ENCODE measurements at regions not wholly inside any gene's neighbourhood (a gene's known extent, or its start where the extent isn't known, plus 50 kb on each side); places are given as distances from the start of the nearest gene placed in this dataset.
"Not testable (repeated sequence)": the region's sequence is repeated elsewhere in the genome, so short reads cannot be mapped to it uniquely, and the experiment has no call there.

- DNase-seq: no peak
- intact Hi-C loops (cut with DNase I): no loop called here
- no peak for ATAC-seq
Measured at GRCh38 chr4:57981123-57981522, 870.9 kb upstream of the IGFBP7 start.

- intact Hi-C loops (cut with DNase I): no loop called here
- ATAC-seq: no peak
- no peak for DNase-seq
Measured at GRCh38 chr4:57974821-57975220, 864.6 kb upstream of the IGFBP7 start.

- intact Hi-C loops (cut with DNase I): no loop called here
- DNase-seq: no peak
- ATAC-seq: no peak
Measured at GRCh38 chr4:57973819-57974218, 863.6 kb upstream of the IGFBP7 start.

GRCh38 chr4:57971261-57971660, 861.1 kb upstream of the IGFBP7 start:
- intact Hi-C loops (cut with DNase I): no loop called here
- ATAC-seq (no peak), DNase-seq (no peak)

GRCh38 chr4:57966987-57967760, 857.0 kb upstream of the IGFBP7 start:
- ATAC-seq (no peak), DNase-seq (no peak)

DNA sequence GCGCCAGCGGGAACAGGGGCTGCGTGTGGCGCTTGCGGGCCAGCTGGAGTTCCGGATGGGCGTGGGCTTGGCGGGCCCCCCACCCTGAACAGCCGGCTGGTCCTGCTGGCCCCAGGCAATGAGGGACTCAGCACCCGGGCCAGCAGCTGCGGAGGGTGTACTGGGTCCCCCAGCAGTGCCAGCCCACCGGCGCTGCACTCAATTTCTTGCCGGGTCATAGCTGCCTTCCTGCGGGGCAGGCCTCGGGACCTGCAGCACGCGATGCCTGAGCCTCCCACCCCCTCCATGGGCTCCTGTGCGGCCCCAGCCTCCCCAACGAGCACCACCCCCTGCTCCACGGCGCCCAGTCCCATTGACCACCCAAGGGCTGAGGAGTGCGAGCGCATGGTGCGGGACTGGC, 855.2 kb upstream of the IGFBP7 start:
- ATAC-seq; intact Hi-C loops (cut with DNase I); DNase-seq: not testable (repeated sequence)

More at GRCh38 chr4:57966987-57967760, 857.0 kb upstream of the IGFBP7 start:
- intact Hi-C loops (cut with DNase I): no loop called here

GRCh38 chr4:57945298-57945697, 835.1 kb upstream of the IGFBP7 start:
- DNase-seq (no peak), ATAC-seq (no peak)
- intact Hi-C loops (cut with DNase I): no loop called here

DNA sequence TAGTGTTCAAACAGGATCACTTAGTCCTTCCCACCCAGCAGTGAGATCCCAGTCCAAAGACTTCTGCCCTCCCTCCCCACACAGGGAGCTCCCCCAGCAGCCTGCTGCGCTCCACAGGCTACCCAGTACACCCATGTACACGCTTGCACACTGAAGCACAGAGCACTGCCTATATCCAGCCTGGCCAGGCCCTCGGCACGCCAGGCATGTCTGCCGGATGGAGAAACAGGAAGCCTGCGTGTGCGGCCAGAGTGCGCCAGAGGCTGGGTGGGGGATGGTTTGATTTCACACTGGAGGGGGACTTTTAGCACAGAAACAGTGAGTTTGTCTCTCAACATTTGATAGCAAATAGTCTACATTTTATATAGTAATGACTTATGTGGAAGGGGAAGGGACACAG, 833.5 kb upstream of the IGFBP7 start:
- intact Hi-C loops (cut with DNase I): no loop called here
- DNase-seq (no peak), ATAC-seq (no peak)

- ATAC-seq; intact Hi-C loops (cut with DNase I): not testable (repeated sequence)
Measured at GRCh38 chr4:57937326-57937725, 827.1 kb upstream of the IGFBP7 start.

DNA sequence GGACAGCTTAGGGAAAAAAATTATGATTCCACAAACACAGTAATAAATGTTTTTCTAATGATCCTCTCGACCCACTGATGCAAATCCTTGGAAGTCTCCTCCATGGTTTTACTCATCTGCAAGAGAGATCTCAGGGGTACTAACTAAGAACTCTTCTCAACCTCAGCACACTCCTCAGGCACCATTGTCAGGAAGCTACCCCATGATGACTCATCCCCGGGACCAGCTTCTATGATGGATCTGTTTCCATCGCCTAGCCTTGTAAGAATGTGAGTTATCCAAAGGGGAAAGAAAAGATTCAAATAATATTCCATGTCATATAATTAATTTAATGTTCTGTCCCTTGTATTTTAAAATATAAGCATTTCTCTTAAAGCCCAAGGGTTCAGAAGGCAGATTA, 816.1 kb upstream of the IGFBP7 start:
- ATAC-seq (no peak), DNase-seq (no peak)
- intact Hi-C loops (cut with DNase I): no loop called here

More at GRCh38 chr4:57937326-57937725, 827.1 kb upstream of the IGFBP7 start:
- not testable (repeated sequence) for DNase-seq

- ATAC-seq (no peak), DNase-seq (no peak)
- intact Hi-C loops (cut with DNase I): no loop called here
Measured at GRCh38 chr4:57924951-57925350, 814.8 kb upstream of the IGFBP7 start.

GRCh38 chr4:57916479-57916878, 806.3 kb upstream of the IGFBP7 start:
- ATAC-seq (no peak), DNase-seq (no peak)
- intact Hi-C loops (cut with DNase I): no loop called here

GRCh38 chr4:57911203-57911602, 801.0 kb upstream of the IGFBP7 start:
- DNase-seq (no peak), ATAC-seq (no peak)
- intact Hi-C loops (cut with DNase I): no loop called here

GRCh38 chr4:57910151-57910550, 800.0 kb upstream of the IGFBP7 start:
- ATAC-seq (no peak), DNase-seq (no peak)
- intact Hi-C loops (cut with DNase I): no loop called here

GRCh38 chr4:57905965-57906364, 795.8 kb upstream of the IGFBP7 start:
- intact Hi-C loops (cut with DNase I): no loop called here
- no peak for DNase-seq
- no peak for ATAC-seq

DNA sequence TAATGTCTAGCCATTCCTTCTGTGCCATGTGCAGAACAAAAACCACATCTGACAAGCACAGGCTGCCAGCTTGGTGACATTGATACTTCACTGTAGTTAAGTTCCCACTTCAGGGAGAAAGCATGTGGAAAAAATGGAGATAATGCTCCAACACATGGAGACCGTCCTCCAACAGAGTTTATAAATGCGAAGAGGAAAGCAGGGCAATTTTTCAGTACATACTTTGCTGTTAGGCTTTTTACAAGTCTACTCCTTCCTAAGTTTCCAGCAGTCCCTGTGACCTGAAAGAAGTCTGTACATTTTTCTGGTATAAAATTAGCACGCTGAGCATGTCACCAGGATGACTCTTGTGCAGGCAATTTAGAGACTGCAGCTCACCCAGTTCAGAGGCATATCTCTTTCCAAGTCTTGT, 766.9 kb upstream of the IGFBP7 start:
- DNase-seq (no peak), ATAC-seq (no peak)

DNA sequence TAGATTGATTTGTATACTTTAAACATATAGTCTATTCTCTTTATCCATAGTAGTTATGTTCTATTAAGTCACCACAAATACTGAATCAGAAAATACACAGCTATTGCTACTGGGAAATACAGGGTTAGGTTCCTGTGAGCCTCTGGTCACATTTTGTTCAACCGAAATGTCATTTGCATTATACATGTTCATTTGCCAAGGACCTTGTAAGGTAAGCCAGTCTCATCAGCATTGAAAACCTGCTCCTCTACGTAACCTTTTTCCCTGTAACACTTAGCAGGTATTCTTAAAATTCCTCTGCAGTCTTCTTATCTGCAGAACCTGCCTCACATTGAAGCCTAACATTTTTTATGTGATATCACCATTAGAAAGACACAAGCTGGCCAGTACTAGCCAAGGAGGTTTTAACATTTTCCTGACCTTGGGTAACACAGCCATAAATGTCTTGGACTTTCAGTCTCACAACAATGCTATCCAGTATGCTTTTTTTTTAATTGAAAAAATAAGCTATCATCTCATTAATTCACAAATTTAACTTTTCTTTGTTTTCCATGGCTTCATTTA, 765.7 kb upstream of the IGFBP7 start:
- DNase-seq: no peak
- intact Hi-C loops (cut with DNase I): no loop called here
- ATAC-seq: no peak

More for the DNA sequence above, 766.9 kb upstream of the IGFBP7 start:
- intact Hi-C loops (cut with DNase I): no loop called here

DNA sequence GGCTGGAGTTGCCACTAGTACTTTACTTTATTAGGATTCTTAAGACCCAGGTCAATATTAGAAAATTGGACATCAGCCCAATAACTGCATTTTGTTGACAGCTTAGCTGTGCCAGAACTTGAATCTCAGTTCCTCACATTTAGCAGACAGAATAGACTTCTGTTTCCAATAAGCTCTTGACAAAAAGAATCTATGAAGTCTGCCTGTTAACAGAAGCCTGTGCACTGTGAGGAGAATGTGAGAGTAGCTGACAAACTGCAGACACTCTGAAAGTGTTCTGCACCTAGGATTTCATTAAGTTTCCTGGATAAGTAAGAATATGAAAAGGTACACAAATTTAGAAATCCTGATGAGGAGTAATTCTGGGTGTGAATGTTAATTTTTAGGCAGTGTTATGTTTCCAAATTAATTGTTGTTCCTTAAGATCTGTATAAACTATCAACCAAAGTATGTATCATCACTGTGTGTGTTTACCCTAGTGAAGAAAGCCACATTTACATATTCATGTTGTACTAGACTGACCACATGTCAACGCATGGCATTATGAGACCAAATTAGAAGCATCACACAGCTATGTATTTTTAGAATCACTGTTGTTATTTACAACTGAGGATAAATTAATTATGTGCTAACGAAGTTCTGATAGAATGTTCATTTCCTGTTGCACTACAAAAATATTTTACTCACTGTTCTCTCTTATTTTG, 756.4 kb upstream of the IGFBP7 start:
- DNase-seq (no peak), ATAC-seq (no peak)
- intact Hi-C loops (cut with DNase I): no loop called here

DNA sequence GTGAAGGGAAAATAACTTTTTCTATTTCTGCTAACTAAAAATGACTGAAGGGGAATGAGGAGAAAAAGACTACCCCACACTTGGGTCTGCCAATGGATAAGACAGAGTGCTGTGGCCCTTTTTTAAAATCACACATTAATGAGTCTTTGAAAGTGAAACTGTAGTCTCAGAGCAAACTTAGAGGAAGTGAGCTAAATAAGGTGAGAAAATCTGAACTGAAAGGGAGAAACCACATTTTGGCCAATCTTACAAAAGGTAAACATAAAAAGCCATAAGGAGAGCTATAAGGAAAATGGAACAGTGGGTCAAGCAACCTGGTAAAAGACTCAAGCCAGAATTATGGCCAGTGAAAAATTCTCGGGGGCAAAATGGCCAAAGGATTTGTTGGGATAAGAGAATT, 755.1 kb upstream of the IGFBP7 start:
- ATAC-seq (no peak), DNase-seq (no peak)
- intact Hi-C loops (cut with DNase I): no loop called here

- ATAC-seq (no peak), DNase-seq (no peak)
- intact Hi-C loops (cut with DNase I): no loop called here
Measured at GRCh38 chr4:57854748-57855147, 744.6 kb upstream of the IGFBP7 start.

Data from left cardiac atrium (tissue), 4 donors.